ENCODE measurements at regions not wholly inside any gene's neighbourhood (a gene's known extent, or its start where the extent isn't known, plus 50 kb on each side); places are given as distances from the start of the nearest gene placed in this dataset.

DNA sequence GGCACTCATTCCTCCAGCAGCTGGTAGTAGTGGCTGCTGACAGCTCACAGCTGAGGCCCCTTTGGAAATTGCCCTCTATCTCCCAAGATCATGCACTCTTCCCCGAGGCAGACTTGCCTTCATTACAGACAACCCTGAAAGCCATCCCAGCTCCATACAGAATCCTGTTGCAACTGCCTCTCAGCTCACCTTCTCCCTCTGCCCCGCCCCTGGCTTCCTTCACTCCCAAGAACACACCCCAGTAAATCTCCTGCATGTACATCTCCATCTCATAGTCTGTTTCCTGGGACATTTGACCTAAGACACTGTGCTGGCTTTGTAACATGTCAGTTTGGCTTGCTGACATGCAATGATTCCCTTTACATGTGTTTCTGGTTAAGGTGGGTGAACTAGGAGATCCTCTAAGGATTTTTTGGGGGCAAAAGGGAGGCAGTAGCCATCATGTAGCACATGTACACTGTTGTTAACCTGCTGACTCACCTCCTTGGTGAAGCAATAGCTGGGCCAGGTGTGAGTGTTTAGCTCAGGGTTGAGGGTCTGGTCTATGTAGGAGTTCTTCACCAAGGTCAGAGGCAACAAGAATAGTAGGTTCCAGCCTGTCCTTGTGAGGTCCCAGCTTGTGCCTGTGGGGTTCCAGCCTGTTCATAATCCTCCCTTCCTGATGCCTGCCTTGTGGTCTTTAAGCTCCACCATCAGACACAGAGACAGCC is 179.6 kb downstream of the CSNK2A3 start:
- DNase-seq, result no peak

- no peak for DNase-seq
Observed at GRCh38 chr11:11171854-11172253, 181.2 kb downstream of the CSNK2A3 start.

GRCh38 chr11:11171285-11171684 is 181.8 kb downstream of the CSNK2A3 start:
- no peak for DNase-seq

DNA sequence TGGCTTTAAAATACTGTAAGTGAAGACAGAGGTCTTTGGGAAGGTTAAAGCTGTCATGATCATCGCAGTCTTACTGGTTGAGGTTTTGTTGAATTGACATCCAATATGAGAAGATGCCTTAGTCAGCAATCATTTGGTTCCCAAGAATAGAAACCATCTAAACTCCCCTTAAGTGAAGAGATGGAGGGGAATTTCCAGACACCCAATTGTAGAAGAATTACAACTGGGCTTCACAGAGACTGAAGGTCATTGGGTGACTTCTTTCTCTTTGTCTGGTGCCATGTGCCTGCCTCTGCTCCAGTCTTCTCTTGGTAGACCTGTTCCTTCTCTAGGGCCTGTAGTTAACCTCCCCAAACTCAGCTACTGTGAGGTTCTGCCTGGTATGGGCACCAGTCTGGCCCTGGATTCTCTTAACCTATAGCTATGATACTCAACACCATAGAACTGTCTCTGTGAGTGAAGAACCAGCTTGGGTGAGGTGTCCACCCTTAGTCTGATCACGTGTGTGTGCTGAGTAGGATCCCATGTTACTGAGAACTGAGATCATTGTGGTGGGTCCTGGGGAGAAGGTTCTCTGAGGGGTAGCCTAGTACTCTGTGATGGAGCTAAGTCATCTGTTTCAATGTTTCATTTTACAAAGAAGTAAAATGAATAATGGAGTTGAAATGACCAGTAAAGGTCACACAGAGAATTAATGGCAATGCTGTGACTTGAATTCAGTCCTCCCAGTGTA is 182.5 kb downstream of the CSNK2A3 start:
- DNase-seq, result no peak

DNA sequence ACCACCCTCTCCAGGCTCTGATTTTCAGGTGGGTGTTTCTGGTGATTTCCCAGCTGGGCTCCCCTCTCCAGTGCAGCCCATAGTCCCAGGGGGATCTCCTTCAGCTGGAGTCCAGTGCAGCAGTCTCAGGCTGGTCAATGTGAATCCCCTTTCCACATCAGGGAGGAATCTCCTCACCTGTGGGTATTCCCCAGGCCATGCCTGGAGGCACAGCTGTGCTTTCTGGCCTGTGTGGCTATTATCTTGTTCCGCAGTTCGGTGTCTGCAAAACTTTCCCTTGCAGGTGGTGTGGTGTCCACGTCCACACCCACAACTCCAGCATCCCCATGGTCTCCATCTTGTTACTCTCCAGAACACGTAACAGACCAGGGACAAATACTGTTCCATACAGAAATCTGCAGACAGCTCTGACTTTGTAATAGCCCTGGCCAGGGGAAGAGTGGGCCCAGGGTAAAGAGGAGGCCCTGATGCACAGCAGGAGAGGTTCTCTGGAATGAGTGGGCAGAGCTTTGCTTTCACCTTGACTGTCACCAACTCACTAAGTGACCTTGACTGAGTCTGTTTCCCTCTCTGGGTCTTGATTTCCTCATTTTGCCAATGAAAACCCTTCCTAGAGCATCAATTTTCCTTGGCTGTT is 183.2 kb downstream of the CSNK2A3 start:
- DNase-seq, result no peak

DNA sequence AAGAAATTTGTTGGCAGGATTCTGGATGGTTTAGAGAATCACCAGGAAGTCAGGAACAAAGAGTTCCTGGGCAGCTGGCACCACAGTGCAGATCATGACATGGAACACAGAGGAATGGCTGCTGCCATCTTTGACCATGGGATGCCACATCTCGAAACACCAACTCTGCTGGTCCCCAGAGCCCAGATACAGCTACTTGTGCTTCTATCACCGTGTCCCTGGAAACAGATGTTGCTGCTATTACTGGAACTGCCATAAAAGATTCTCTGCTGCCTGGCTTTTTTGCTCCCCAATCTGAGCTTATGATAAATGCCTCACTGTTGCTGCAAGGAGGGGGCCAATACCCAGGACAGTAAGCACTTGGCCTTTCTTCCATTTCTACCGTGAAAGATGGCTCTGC is 185.2 kb downstream of the CSNK2A3 start:
- DNase-seq, result no peak

- DNase-seq, result no peak
Observed at GRCh38 chr11:11164334-11164690, 188.7 kb downstream of the CSNK2A3 start.

DNA sequence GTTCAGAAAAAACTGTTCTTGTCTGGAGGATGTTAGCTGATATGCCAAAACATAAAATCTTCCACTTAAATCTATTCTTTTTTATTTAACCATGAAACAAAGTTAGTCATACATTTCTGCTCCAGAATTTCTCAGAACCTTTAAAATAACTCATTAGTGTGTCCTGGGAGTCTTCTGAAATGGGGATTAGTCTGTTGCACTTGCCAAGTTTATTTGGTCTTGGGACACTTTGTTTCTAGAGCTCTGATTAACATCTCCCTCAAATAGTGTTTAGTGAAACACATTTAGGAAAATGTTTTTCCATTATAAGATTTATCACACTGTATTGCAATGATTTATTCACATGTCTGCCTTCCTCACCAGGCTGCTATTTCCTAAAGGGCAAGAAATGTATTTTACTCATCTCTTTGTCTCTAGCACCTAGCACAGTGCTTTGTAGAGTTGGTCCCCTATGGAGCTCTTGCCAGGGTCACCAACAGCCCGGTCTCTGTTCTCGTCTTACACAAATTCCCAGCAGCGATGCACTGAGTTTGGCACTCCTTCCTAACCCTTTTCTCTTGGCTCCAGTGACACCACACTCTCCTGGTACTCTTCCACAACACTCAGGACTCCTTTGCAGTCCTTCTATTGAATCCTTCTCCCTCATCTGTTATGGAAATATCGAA is 189.2 kb downstream of the CSNK2A3 start:
- no peak for DNase-seq

DNA sequence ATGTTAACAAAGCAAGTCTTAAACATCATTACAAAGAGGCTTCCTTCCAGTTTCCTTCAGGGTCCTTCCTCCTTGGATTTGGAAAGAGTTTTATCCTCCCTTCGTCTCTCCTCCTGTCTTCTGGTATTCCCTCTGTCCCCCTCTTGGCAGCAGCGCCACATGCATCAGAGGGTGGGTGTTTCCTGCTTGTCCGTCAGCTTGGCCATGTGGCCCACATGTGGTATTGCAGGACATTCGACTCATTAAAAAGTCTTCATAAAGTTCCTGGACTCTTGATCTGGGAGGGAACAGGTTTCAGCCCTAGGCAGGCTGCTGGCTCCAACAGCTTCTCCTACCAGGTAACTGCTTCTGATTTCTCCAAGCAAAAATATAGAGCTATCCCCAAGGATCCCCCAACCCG is 189.8 kb downstream of the CSNK2A3 start:
- no peak for DNase-seq

DNA sequence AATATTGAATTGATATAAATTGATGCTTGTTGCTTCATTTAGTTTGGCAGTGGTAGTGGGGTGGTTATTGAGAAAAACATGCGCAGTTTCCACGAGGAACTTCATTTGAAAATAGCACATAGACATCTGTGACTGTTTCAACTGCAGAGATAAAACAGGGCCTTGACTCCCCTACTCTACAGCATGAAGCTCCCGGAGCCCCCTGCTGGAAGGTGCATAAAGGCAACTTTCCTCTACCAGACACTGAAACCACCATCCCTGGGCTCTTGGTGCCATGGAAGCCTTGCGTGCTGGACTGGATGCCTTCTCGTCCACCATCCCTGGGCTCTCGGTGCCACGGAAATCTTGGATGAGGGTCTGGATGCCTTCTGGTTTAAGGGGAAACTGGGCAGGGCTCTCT is 195.9 kb downstream of the CSNK2A3 start:
- no peak for DNase-seq

GRCh38 chr11:11155962-11156815 is 196.9 kb downstream of the CSNK2A3 start:
- DNase-seq, result no peak

DNA sequence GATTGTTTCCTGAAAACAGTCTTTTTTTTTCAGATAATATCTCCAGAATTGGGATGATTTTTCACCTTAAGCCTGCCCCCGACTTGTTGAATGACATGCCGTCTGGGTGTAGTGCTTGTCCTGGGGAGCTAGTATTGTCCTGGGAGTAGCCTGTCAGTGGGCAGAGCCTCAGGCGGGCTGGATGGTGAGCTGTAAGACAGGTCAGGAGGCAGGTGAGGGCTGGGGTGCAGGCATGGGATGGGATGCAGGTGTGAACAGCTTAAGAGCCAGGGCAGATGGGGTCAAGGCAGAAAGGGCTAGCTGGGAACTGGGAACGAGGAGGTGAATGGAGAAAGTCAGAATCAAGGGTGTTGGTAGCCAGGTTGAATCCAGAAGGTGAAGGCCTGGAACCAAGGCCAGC is 200.2 kb downstream of the CSNK2A3 start:
- DNase-seq, result no peak

- no peak for DNase-seq
Observed at GRCh38 chr11:11149671-11150459, 203.2 kb downstream of the CSNK2A3 start.

DNA sequence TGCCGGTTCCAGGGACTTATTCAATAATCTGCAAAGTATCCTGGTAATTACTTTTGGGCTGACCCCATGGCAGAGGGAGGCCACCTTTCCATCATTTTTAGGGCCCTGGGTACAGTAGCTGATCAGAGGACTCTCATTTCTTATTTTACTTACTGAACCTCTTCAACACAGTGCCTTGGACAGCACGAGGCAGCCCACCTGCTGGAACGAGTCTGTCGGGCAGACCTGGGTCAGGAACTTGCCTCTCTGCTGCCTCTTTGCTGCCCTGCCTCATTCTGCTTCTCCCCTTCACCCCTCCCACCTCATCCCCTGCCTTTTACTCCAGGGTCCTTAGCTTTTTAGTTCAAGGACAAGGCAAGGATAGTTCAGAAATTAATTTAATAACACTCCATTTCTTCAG is 204.5 kb downstream of the CSNK2A3 start:
- DNase-seq, result no peak

DNA sequence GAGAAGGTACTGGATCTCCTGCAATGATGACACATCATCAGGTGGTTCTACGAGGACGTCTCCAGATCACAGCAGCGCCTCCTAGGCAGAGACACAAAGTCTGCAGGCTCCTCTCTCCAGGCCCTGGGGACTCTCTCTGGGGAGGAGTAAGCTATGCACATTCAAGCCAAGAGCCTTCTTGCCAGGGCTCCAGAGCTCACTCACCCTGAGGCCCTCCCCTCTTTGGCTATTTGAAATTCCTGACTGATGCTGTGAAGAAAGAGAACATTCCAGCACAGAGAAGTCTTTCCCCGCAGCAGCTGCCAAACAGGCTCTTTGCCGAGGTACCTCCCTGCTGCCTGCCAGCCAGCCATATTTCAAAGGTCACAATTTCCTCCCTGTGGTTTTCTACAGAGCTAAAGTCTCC is 204.9 kb downstream of the CSNK2A3 start:
- DNase-seq, result no peak

DNA sequence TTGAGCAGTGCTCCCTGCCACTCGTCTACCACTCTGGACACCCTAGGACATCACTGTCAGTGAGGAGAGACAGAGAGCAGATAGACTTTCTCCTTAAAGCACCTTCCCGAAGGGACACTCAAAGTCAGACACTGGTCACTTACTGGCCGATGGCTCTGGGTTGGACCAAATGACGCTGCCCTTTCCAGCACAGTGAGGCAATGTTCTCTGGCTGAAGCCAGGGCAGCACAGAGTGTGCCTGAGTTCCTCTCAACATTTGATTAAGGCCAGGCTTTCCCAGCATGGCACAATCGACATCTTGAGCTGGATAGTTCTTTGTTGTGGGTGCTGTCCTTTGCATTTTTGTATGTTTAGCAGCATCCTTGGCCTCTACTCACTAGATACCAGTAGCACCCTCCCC is 206.2 kb downstream of the CSNK2A3 start:
- no peak for DNase-seq

DNA sequence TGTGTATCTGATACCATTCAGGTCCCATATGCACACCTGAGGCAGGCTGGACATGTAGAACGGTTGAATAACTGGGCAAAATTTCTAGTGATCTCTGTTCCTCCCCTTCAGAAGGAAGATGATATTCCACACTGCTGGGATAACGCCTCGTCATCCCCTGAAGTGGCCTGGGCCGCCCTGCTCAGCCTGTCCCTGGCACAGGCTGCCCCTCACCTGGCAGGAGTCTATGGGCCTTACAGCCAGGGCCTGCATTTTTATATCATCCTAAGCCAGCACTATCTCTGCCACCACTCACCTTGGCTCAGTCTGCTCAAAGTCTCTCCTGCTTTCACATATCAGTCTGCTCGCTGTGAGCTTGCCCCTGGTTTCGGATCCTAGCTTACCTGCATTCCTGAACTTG is 209.2 kb downstream of the CSNK2A3 start:
- DNase-seq, result no peak

DNA sequence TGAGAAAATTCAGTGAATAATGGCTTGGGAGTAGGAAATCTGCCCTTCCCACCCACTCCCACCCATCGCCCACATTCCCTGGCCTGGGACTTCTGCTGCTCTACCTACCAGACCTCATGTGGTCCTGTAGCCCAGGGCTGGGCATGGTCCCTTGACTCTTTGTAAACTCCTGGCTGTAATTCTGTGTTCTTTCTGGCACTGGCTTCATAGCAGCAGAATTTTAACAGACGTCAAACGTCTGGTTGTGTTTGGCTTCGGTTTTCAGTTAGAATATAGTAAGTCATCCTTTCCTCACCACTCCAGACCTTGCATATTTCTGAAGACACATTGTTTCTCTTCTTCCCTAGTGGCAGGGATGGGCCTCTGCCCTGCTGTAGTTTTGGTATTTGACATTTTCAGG is 210.6 kb downstream of the CSNK2A3 start:
- no peak for DNase-seq

DNA sequence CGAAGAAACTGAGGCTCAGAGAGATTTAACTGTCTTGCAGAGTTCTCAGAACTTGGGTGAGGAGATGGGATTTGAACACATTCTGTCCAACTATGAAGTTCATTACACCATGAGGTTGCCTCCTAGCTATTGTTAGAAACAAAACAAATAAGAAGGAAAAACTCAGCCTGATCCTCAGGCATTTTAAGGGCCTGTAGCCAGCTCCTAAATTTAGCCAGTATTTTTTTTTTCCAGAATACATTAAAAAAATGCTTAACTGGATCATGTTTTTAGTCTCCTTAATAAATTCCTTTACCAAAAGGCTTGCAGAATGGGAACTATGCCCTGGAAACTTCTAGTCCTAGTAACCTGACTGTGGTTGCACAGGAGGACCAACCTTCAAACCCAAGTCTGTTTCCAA is 212.0 kb downstream of the CSNK2A3 start:
- DNase-seq, result no peak

DNA sequence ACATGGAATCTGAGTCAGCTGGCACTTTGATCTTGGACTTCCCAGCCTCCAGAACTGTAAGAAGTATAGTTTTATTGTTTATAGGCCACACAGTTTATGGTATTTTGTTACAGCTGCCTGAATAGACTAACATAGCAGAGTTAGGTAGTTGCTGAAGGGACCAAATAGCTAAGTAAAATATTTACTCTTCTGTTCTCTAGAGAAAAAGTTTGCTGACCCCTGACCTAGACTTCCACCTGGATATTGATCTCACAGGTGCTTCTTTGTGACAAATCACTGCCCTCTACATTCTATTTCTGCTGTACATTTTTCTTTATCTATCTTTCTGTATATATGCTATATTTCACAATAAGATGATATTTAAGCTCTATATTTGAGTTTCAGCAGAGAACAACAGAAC is 212.5 kb downstream of the CSNK2A3 start:
- no peak for DNase-seq

DNA sequence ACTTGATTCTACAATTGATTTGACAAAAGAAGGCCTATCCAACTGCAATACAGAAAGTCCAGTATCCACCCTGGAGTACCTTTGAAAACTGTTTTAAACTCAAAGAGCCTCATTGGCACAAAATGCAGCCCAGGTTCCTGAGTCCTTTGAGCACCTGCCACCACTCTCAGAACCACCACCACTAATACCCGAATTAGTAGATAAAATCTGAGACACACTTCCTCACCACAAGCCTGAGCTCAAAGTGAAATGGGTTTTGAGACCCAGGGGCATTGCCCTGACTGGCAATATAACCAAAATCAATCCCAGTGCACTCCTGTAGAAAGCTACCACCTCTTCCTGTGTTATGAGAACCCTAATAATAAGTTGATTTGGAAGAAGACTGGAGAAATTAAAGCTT is 215.7 kb downstream of the CSNK2A3 start:
- DNase-seq, result no peak
